ENCODE measurements at regions not wholly inside any gene's neighbourhood (a gene's known extent, or its start where the extent isn't known, plus 50 kb on each side); places are given as distances from the start of the nearest gene placed in this dataset.

GRCh38 chr15:93895976-93896770 lies 335.2 kb upstream of the MCTP2 start:
- TF ChIP-seq FOXP2 (optimal IDR thresholded peaks at IDR 0.05; ENCODE audit: borderline replicate concordance, extremely low read depth, extremely low read length, insufficient read depth) (no peak), SIN3A (IDR thresholded peaks at IDR 0.05; ENCODE audit: borderline replicate concordance, insufficient read depth, low read length) (no peak), REST (IDR thresholded peaks at IDR 0.05; ENCODE audit: insufficient read depth in 1 of 2, low read depth in 2 of 2, low read length in 2 of 2) (no peak), TAF1 (IDR thresholded peaks at IDR 0.05; ENCODE audit: borderline replicate concordance, insufficient read depth, low read length) (no peak), POLR2AphosphoS5 (IDR thresholded peaks at IDR 0.05; ENCODE audit: low read depth, low read length) (no peak)

GRCh38 chr15:93894438-93895036 lies 336.8 kb upstream of the MCTP2 start:
- no peak for TF ChIP-seq SIN3A (IDR thresholded peaks at IDR 0.05; ENCODE audit: borderline replicate concordance, insufficient read depth, low read length)

DNA sequence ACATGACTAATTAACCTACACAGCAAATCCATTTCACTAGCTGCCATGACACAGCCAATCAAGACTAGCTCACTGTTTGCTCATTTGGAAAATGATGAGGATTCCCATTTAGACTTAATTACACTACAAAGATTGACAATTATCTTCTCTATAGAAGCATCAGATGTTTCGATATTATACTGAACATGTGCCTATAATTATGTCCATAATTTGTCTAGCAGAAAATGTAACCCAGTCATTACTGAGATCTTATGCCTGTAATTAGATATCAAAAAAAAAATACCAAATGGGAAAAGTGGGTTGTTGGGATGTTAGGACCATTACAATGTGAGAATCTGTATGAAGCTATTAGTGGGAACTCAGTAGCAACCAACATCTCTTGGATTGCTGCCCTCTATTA lies 344.2 kb upstream of the MCTP2 start:
- TF ChIP-seq TAF1 (IDR thresholded peaks at IDR 0.05; ENCODE audit: borderline replicate concordance, insufficient read depth, low read length) (no peak), FOXP2 (optimal IDR thresholded peaks at IDR 0.05; ENCODE audit: borderline replicate concordance, extremely low read depth, extremely low read length, insufficient read depth) (no peak), SIN3A (IDR thresholded peaks at IDR 0.05; ENCODE audit: borderline replicate concordance, insufficient read depth, low read length) (no peak), REST (IDR thresholded peaks at IDR 0.05; ENCODE audit: insufficient read depth in 1 of 2, low read depth in 2 of 2, low read length in 2 of 2) (no peak), POLR2AphosphoS5 (IDR thresholded peaks at IDR 0.05; ENCODE audit: low read depth, low read length) (no peak)

DNA sequence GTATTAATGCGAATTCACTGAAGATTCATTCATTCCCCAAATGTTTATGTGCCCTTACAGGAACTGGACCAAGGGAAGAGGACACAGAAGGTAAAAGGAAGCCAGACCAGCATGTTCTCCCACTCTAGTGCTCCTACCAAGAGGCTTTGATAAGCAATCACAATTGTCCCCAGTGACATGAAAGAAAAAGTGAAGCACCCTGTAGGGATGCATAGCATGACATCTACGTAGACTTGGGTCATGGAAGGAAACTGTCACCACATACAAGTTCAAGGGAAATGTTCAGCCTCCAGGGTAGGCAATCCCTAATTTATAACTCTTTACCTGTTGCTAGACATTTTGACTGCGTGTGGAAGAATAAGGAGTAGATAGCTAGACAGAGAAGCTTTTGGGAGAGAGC lies 348.6 kb upstream of the MCTP2 start:
- TF ChIP-seq FOXP2 (optimal IDR thresholded peaks at IDR 0.05; ENCODE audit: borderline replicate concordance, extremely low read depth, extremely low read length, insufficient read depth) (no peak), TAF1 (IDR thresholded peaks at IDR 0.05; ENCODE audit: borderline replicate concordance, insufficient read depth, low read length) (no peak), SIN3A (IDR thresholded peaks at IDR 0.05; ENCODE audit: borderline replicate concordance, insufficient read depth, low read length) (no peak), REST (IDR thresholded peaks at IDR 0.05; ENCODE audit: insufficient read depth in 1 of 2, low read depth in 2 of 2, low read length in 2 of 2) (no peak), POLR2AphosphoS5 (IDR thresholded peaks at IDR 0.05; ENCODE audit: low read depth, low read length) (no peak)

GRCh38 chr15:93882141-93882540 lies 349.2 kb upstream of the MCTP2 start:
- TF ChIP-seq FOXP2 (optimal IDR thresholded peaks at IDR 0.05; ENCODE audit: borderline replicate concordance, extremely low read depth, extremely low read length, insufficient read depth): no peak

DNA sequence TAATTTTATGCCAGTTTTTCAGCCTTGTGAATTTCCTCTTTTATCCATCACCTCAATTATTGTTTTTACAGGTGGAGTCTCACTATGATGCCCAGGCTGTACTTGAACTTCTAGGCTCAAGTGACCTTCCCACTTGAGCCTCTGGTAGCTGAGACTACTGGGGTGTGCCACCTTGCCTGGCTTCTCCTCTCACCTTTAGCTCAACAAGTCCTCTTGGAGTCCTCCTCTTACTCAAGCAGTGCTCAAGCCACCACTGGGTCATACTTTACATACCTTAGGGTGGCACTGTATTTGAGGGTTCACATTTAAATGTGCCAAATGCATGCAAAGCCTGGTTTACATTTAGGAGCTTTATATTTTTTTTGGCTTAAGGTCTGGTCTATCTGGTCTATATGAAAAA lies 350.1 kb upstream of the MCTP2 start:
- no peak for TF ChIP-seq TAF1 (IDR thresholded peaks at IDR 0.05; ENCODE audit: borderline replicate concordance, insufficient read depth, low read length)
- no peak for TF ChIP-seq FOXP2 (optimal IDR thresholded peaks at IDR 0.05; ENCODE audit: borderline replicate concordance, extremely low read depth, extremely low read length, insufficient read depth)
- no peak for TF ChIP-seq SIN3A (IDR thresholded peaks at IDR 0.05; ENCODE audit: borderline replicate concordance, insufficient read depth, low read length)
- TF ChIP-seq POLR2AphosphoS5 (IDR thresholded peaks at IDR 0.05; ENCODE audit: low read depth, low read length): no peak
- TF ChIP-seq REST (IDR thresholded peaks at IDR 0.05; ENCODE audit: insufficient read depth in 1 of 2, low read depth in 2 of 2, low read length in 2 of 2): no peak

All from PFSK-1 (cell line).